H1 (cell line): ENCODE measurements at regions not wholly inside any gene's neighbourhood (a gene's known extent, or its start where the extent isn't known, plus 50 kb on each side); places are given as distances from the start of the nearest gene placed in this dataset.

Source experiments
- CTCF ChIP-seq, 3 experiments: IDR thresholded peaks; 1 replicate in 2 of 3; 2 replicates in 1 of 3; pipeline versions ENCODE4 v1.5.1 to v1.6.1; 2011; ENCODE audit warnings: low read length in 3 of 3, mild to moderate bottlenecking in 3 of 3, inconsistent platforms in 2 of 3, low read depth in 1 of 3, moderate library complexity in 1 of 3; ENCODE audit not compliant: insufficient read depth in 1 of 3; ENCODE audit errors: control extremely low read depth in 1 of 3
- EZH2 ChIP-seq: fragments of 200-600 bp; sonication (generic); IDR thresholded peaks from 2 replicates; pipeline ENCODE4 v1.7.1; 2012; ENCODE audit warnings: low read depth, mild to moderate bottlenecking, moderate library complexity, low read length, inconsistent platforms; ENCODE audit not compliant: severe bottlenecking
- GABPA ChIP-seq: IDR thresholded peaks from 2 replicates; pipeline ENCODE4 v1.6.1; 2011; ENCODE audit warnings: mild to moderate bottlenecking, low read length, moderate library complexity, borderline replicate concordance; ENCODE audit not compliant: insufficient read depth
- SP1 ChIP-seq: IDR thresholded peaks from 2 replicates; pipeline ENCODE4 v1.6.1; 2011; ENCODE audit warnings: low read depth, low read length

- TF ChIP-seq EZH2 (no peak), SP1 (no peak), CTCF (IDR thresholded peaks at IDR 0.05; ENCODE audit: control extremely low read depth in 1 of 3, insufficient read depth in 1 of 3, low read depth in 1 of 3, low read length in 3 of 3) (no peak), GABPA (no peak)
Observed at GRCh38 chr3:127478922-127479321, 111.6 kb downstream of the TPRA1 start.
